Tibial artery (tissue), 4 donors: ENCODE measurements at regions not wholly inside any gene's neighbourhood (a gene's known extent, or its start where the extent isn't known, plus 50 kb on each side); places are given as distances from the start of the nearest gene placed in this dataset.

Source experiments
- DNase-seq, 2 donors: peaks; one replicate each; pipeline ENCODE4 v3.0.0-alpha.2; 2019
- H3K27ac ChIP-seq, 2 donors: fragments of 200-600 bp; sonication (generic) in 1 of 2; 1 replicate in 1 of 2; 2 replicates in 1 of 2; pipeline ENCODE4 v1.5.1; 2018 to 2019; ENCODE audit warnings: mild to moderate bottlenecking in 1 of 2
- H3K27me3 ChIP-seq, 2 donors: fragments of 200-600 bp; sonication (generic) in 1 of 2; one replicate each; pipeline versions ENCODE4 v1.5.1 to v1.6.0; 2016 to 2019
- H3K36me3 ChIP-seq, 3 donors: fragments of 200-600 bp; sonication (generic) in 2 of 3; one replicate each; pipeline ENCODE4 v1.5.1; 2016 to 2019; ENCODE audit warnings: mild to moderate bottlenecking in 2 of 3
- H3K4me1 ChIP-seq, 4 donors: fragments of 200-600 bp; sonication (generic) in 2 of 4; 1 replicate in 3 of 4; 2 replicates in 1 of 4; pipeline ENCODE4 v1.5.1; 2016 to 2019
- H3K4me3 ChIP-seq, 2 donors: fragments of 200-600 bp; sonication (generic) in 1 of 2; 1 replicate in 1 of 2; 2 replicates in 1 of 2; pipeline ENCODE4 v1.5.1; 2018 to 2019; ENCODE audit warnings: mild to moderate bottlenecking in 2 of 2
- H3K9me3 ChIP-seq, 3 donors: fragments of 200-600 bp; sonication (generic) in 1 of 3; one replicate each; pipeline ENCODE4 v1.5.1; 2016 to 2019
- intact Hi-C: fragments of 100-400 bp; cut with DNase I; formaldehyde crosslinking; loops from one replicate; pipeline ENCODE4 v1.15.0; 2023; ENCODE audit warnings: low total_unique reads
- TF ChIP-seq, protein P1 (sequence below), 2 experiments: fragments of 200-600 bp in 1 of 2; fragments of 450-650 bp in 1 of 2; IDR thresholded peaks; one replicate each; pipeline ENCODE4 v1.5.1; 2017 to 2019; ENCODE audit warnings: antibody characterized with exemption in 2 of 2, mild to moderate bottlenecking in 1 of 2, moderate library complexity in 1 of 2

GRCh38 chr17:6195123-6195522, 124.9 kb downstream of the WSCD1 start:
- H3K27ac ChIP-seq: no peak overlapping the region
- H3K9me3 ChIP-seq: no peaks in the 10 kb centered on the region
- no peaks in the 10 kb centered on the region for H3K36me3 ChIP-seq
- no peaks in the 10 kb centered on the region for H3K4me1 ChIP-seq
- intact Hi-C loops: no loop called here
- no peak overlapping the region for H3K4me3 ChIP-seq
- TF ChIP-seq, protein P1, sequence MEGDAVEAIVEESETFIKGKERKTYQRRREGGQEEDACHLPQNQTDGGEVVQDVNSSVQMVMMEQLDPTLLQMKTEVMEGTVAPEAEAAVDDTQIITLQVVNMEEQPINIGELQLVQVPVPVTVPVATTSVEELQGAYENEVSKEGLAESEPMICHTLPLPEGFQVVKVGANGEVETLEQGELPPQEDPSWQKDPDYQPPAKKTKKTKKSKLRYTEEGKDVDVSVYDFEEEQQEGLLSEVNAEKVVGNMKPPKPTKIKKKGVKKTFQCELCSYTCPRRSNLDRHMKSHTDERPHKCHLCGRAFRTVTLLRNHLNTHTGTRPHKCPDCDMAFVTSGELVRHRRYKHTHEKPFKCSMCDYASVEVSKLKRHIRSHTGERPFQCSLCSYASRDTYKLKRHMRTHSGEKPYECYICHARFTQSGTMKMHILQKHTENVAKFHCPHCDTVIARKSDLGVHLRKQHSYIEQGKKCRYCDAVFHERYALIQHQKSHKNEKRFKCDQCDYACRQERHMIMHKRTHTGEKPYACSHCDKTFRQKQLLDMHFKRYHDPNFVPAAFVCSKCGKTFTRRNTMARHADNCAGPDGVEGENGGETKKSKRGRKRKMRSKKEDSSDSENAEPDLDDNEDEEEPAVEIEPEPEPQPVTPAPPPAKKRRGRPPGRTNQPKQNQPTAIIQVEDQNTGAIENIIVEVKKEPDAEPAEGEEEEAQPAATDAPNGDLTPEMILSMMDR (IDR thresholded peaks at IDR 0.05): no peak
- H3K27me3 ChIP-seq: peaks cover 0 to 6% of the 10 kb centered on the region in 2 donors
- DNase-seq: no peak

DNA sequence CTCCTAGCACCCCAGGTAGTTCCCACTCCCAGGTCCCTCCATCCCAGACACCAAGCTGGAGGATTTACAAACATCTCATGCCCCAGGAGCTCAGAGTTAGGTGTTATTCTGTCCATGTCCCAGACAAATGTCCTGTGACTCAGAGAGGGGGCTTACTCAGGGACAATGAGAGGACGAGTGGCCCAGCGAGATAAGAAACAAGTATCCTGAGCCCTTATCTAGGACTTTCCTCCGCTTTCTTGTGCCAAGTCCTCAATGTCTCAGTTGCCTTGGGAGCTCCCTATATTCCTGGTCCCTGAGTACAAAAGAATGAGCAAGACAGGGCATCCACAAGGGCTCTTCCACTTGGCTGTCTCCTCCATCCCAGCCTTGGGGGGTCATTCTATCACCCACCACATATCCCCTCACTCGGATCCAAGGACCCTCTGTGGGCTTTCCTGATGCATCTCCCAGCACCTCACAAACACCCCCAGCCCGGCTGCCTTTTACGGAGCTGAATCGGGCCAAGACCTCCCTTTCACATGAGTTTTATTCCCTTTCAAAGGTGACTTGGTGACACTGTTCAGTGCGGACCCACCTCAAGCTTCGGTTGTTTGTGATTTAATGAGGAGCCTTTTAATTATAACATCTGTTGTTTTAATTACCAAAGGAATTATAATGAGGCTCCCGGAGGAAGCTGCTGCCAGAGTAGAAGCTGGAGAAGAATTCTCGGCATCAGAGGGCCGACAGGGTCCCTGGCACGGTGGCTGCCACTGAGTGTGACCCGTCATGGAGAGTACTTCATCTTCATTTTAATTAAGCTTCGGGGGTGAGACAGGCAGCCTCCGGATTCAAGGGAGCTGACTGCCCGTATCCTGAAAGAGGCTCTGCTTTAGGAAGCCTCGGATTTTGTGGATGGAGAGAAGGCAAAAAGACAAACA, 121.5 kb downstream of the WSCD1 start:
- intact Hi-C loops: no loop called here
- Histone ChIP-seq H3K27ac (no peak overlapping the region), H3K4me1 (no peaks in the 10 kb centered on the region), H3K9me3 (no peaks in the 10 kb centered on the region), H3K27me3 (peaks cover 0 to 9% of the 10 kb centered on the region in 2 donors), H3K36me3 (no peaks in the 10 kb centered on the region), H3K4me3 (no peak overlapping the region)
- DNase-seq: no peak
- TF ChIP-seq, protein P1 (IDR thresholded peaks at IDR 0.05): no peak

DNA sequence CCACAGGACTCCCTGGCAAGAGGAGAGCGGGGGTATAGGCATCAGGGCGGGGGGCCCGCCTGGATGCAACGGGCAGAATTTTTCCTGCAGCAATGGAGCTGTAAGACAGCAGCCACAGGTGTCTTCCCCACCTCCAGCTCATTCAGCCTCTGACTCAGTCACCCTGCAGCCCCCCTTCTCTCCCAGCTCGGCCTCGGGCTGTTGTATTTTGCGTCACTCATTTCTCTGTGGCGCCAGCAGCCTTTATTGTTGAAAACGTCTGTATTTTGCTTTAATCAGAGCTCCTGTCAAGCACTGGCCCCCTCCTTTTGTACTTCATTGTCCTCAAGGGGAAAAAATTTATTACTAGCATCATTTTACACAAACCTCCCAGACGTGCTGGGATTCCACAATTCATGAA, 117.7 kb downstream of the WSCD1 start:
- Histone ChIP-seq H3K4me1 (no peaks in the 10 kb centered on the region), H3K9me3 (no peaks in the 10 kb centered on the region), H3K27ac (no peak overlapping the region), H3K36me3 (no peaks in the 10 kb centered on the region), H3K4me3 (no peak overlapping the region), H3K27me3 (peaks cover 0 to 9% of the 10 kb centered on the region in 2 donors)
- TF ChIP-seq, protein P1 (IDR thresholded peaks at IDR 0.05): no peak
- intact Hi-C loops: no loop called here
- no peak for DNase-seq

DNA sequence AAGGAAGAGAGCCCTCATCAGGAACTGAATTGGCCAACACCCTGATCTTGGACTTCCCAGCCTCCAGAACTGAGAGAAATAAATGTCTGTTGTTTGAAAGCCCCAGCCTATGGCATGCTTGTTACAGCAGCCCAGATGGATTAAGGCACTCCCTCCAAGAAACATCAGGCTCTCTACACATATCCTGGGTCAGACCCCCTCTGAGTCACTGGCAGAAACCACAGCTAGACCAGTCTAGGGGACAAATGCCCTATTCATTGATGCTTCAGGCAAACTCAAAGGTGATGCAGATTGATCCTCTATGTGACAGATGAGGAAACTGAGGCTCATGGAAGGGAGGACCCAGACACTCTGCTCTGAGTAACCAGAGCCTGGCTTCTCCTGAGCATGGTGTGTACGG, 116.8 kb downstream of the WSCD1 start:
- H3K27ac ChIP-seq: no peak overlapping the region
- no peak for DNase-seq
- no peaks in the 10 kb centered on the region for H3K36me3 ChIP-seq
- no peak overlapping the region for H3K4me3 ChIP-seq
- peaks cover 0 to 9% of the 10 kb centered on the region in 2 donors for H3K27me3 ChIP-seq
- TF ChIP-seq, protein P1 (IDR thresholded peaks at IDR 0.05): no peak
- no peaks in the 10 kb centered on the region for H3K4me1 ChIP-seq
- no peaks in the 10 kb centered on the region for H3K9me3 ChIP-seq
- intact Hi-C loops: no loop called here

GRCh38 chr17:6184508-6184907, 114.3 kb downstream of the WSCD1 start:
- Histone ChIP-seq H3K36me3 (no peaks in the 10 kb centered on the region), H3K4me3 (no peak overlapping the region), H3K27me3 (peaks cover 0 to 3% of the 10 kb centered on the region in 2 donors), H3K9me3 (no peaks in the 10 kb centered on the region), H3K4me1 (no peaks in the 10 kb centered on the region), H3K27ac (no peak overlapping the region)
- no peak for DNase-seq
- intact Hi-C loops: no loop called here
- TF ChIP-seq, protein P1 (IDR thresholded peaks at IDR 0.05): no peak
